ENCODE measurements at regions not wholly inside any gene's neighbourhood (a gene's known extent, or its start where the extent isn't known, plus 50 kb on each side); places are given as distances from the start of the nearest gene placed in this dataset.

- no peak for TF ChIP-seq NRF1 (IDR thresholded peaks at IDR 0.05; ENCODE audit: low read depth, low read length)
- no peak for TF ChIP-seq SIX5 (IDR thresholded peaks at IDR 0.05; ENCODE audit: low read depth, low read length)
- TF ChIP-seq CHD2 (IDR thresholded peaks at IDR 0.05; ENCODE audit: low read length): no peak
- no peak for TF ChIP-seq CTCF (IDR thresholded peaks at IDR 0.05; ENCODE audit: control extremely low read depth in 1 of 3, insufficient read depth in 1 of 3, low read depth in 1 of 3, low read length in 3 of 3)
- TF ChIP-seq SUZ12 (IDR thresholded peaks at IDR 0.05; ENCODE audit: low read length): no peak
- TF ChIP-seq POLR2A (IDR thresholded peaks at IDR 0.05; ENCODE audit: control extremely low read depth in 1 of 2, low read depth in 2 of 2, low read length in 2 of 2): no peak
Observed at GRCh38 chr5:84715686-84716085, 331.0 kb upstream of the EDIL3 start.

Measured in H1 (cell line).